ENCODE measurements at regions not wholly inside any gene's neighbourhood (a gene's known extent, or its start where the extent isn't known, plus 50 kb on each side); places are given as distances from the start of the nearest gene placed in this dataset.

- no peak overlapping the region for H3K56ac ChIP-seq (replicated peaks; ENCODE audit: insufficient read length, low read depth, low read length)
- no peaks in the 10 kb centered on the region for H3K23me2 ChIP-seq (ENCODE audit: low read depth, low read length)
- H4K8ac ChIP-seq (ENCODE audit: extremely low read depth, insufficient read depth, low read length): no peak overlapping the region
- no peak overlapping the region for H3K4me2 ChIP-seq (ENCODE audit: insufficient read depth in 1 of 2, low read depth in 2 of 2, low read length in 2 of 2)
- no peak overlapping the region for H2BK12ac ChIP-seq (ENCODE audit: low read depth, low read length)
- no peaks in the 10 kb centered on the region; a peak in 1 of 7 replicates for H3K4me1 ChIP-seq (replicated peaks in 1 of 4; ENCODE audit: control insufficient read depth in 3 of 4, insufficient read depth in 4 of 4, low read length in 3 of 4)
- H3K4ac ChIP-seq (replicated peaks; ENCODE audit: insufficient read length, low read depth, low read length): no peak overlapping the region
- H3K9ac ChIP-seq (replicated peaks in 1 of 4; ENCODE audit: extremely low read depth in 1 of 4, low read depth in 3 of 4, low read length in 3 of 4): no peak overlapping the region
- no peak overlapping the region for H3K27ac ChIP-seq (ENCODE audit: low read depth, low read length)
- no peak overlapping the region for H3K4me3 ChIP-seq (ENCODE audit: extremely low read depth in 1 of 4, insufficient read depth in 2 of 4, low read depth in 3 of 4, low read length in 4 of 4)
- H2AFZ ChIP-seq (ENCODE audit: low read length): no peak overlapping the region
- H3K9me3 ChIP-seq (ENCODE audit: insufficient read depth in 2 of 2, low read depth in 1 of 2, low read length in 1 of 2): no peaks in the 10 kb centered on the region
- no peak overlapping the region for H3K23ac ChIP-seq (ENCODE audit: insufficient read length)
- no peak overlapping the region for H4K91ac ChIP-seq (replicated peaks; ENCODE audit: insufficient read length, low read length)
- no peaks in the 10 kb centered on the region for H3K79me2 ChIP-seq (ENCODE audit: control insufficient read depth in 1 of 2, insufficient read depth in 2 of 2, low read length in 2 of 2)
- no peaks in the 10 kb centered on the region for H4K20me1 ChIP-seq (replicated peaks in 1 of 2; ENCODE audit: control insufficient read depth in 1 of 2, insufficient read depth in 2 of 2, low read length in 2 of 2)
- H4K5ac ChIP-seq (ENCODE audit: insufficient read length, low read depth, low read length): no peak overlapping the region
- no peak overlapping the region for H3K18ac ChIP-seq (ENCODE audit: extremely low read depth, low read length)
- H3K79me1 ChIP-seq (ENCODE audit: low read depth, low read length): no peaks in the 10 kb centered on the region
- no peak overlapping the region for H2BK120ac ChIP-seq (replicated peaks; ENCODE audit: low read depth, low read length)
- DNase-seq (ENCODE audit: low read depth in 1 of 2, low spot score in 2 of 2) (no peak), FAIRE-seq (peak; percentile 62)
- ChIA-PET CTCF (ENCODE audit: partially characterized antibody) (interaction anchor here (0.7 kb wide), 1 partner anchor 346 kb away, joined by 3 read pairs; no protein-coding TSS in a partner anchor), POLR2A (ENCODE audit: partially characterized antibody) (no interaction called here)
- TF ChIP-seq CEBPB (IDR thresholded peaks at IDR 0.05; ENCODE audit: low read depth, low read length) (no peak), RAD21 (IDR thresholded peaks at IDR 0.05 in 1 of 2, conservative IDR thresholded peaks at IDR 0.05 in 1 of 2; ENCODE audit: low read depth in 2 of 2, low read length in 2 of 2) (peak; percentile 52 to 54), SIX5 (IDR thresholded peaks at IDR 0.05; ENCODE audit: low read depth, low read length) (no peak), EZH2 (IDR thresholded peaks at IDR 0.05; ENCODE audit: low read depth, low read length, severe bottlenecking) (no peak), CTCF (IDR thresholded peaks at IDR 0.05; ENCODE audit: control extremely low read depth in 1 of 3, insufficient read depth in 1 of 3, low read depth in 1 of 3, low read length in 3 of 3) (peak in 2 of 3 experiments; percentile 14 to 36; a peak in 1 of 4 replicates), ASH2L (IDR thresholded peaks at IDR 0.05; ENCODE audit: low read length) (no peak), CBX8 (IDR thresholded peaks at IDR 0.05; ENCODE audit: borderline replicate concordance, low read depth, low read length) (no peak), CHD1 (IDR thresholded peaks at IDR 0.05; ENCODE audit: low read depth, low read length) (no peak)
- no peak overlapping the region for H3K14ac ChIP-seq (ENCODE audit: insufficient read length)
- no peak overlapping the region for H2BK20ac ChIP-seq (ENCODE audit: low read length)
- no peak overlapping the region for H2BK5ac ChIP-seq (ENCODE audit: low read depth, low read length)
- no peaks in the 10 kb centered on the region for H3K27me3 ChIP-seq (replicated peaks in 1 of 4; ENCODE audit: control insufficient read depth in 3 of 4, extremely low read depth in 1 of 4, insufficient read depth in 3 of 4, low read length in 3 of 4)
- no peak overlapping the region for H2BK15ac ChIP-seq (ENCODE audit: low read length)
- WGBS, 2 experiments (ENCODE audit: extremely low coverage in 1 of 2, insufficient coverage in 1 of 2, insufficient read length in 1 of 2, insufficient replicate concordance in 2 of 2, low coverage in 1 of 2, low lambda C conversion rate in 2 of 2, missing lambda C conversion rate in 1 of 2): 88% methylated on average over 3 of the region's 3 CpGs; no CpG with 5 or more reads in 1 of the 2 experiments
- H3K36me3 ChIP-seq (ENCODE audit: control insufficient read depth in 2 of 4, insufficient read depth in 4 of 4, low read length in 3 of 4): no peaks in the 10 kb centered on the region
- H2AK5ac ChIP-seq (ENCODE audit: low read depth, low read length): no peak overlapping the region
Observed at GRCh38 chr11:80502511-80502910, 1061.7 kb upstream of the TENM4 start.

Measured in H1 (cell line).